Brain microvascular endothelial cell (primary cell): ENCODE measurements at regions not wholly inside any gene's neighbourhood (a gene's known extent, or its start where the extent isn't known, plus 50 kb on each side); places are given as distances from the start of the nearest gene placed in this dataset.
"Not testable (repeated sequence)": the region's sequence is repeated elsewhere in the genome, so short reads cannot be mapped to it uniquely, and the experiment has no call there.

Experiments used
- DNase-seq: peaks from one replicate; pipeline ENCODE4 v3.0.0-alpha.2; 2020
- H3K27ac ChIP-seq: fragments of 250-450 bp; sonication (Bioruptor Pico); 2 replicates; pipeline ENCODE4 v1.5.1; 2020; ENCODE audit warnings: mild to moderate bottlenecking, moderate library complexity
- H3K27me3 ChIP-seq: fragments of 250-450 bp; sonication (Bioruptor Pico); replicated peaks from 2 replicates; pipeline ENCODE4 v1.5.1; 2020; ENCODE audit warnings: mild to moderate bottlenecking
- H3K36me3 ChIP-seq: fragments of 250-450 bp; sonication (Bioruptor Pico); replicated peaks from 2 replicates; pipeline ENCODE4 v1.5.1; 2020; ENCODE audit warnings: mild to moderate bottlenecking
- H3K4me3 ChIP-seq: 2 replicates; pipeline ENCODE4 v1.5.1; 2011; ENCODE audit warnings: low read depth, mild to moderate bottlenecking, control low read depth, low read length, moderate library complexity
- in situ Hi-C: cut with HindIII; loops from 2 replicates; pipeline ENCODE4 v1.10.0; 2017; ENCODE audit warnings: low sequenced_read_pairs, low pct_ligation_motif_present
- TF ChIP-seq, protein P1 (sequence below): IDR thresholded peaks from 2 replicates; pipeline ENCODE4 v1.5.1; 2011; ENCODE audit warnings: low read depth, mild to moderate bottlenecking, moderate library complexity, low read length, control low read depth, inconsistent platforms; ENCODE audit errors: missing control alignments

DNA sequence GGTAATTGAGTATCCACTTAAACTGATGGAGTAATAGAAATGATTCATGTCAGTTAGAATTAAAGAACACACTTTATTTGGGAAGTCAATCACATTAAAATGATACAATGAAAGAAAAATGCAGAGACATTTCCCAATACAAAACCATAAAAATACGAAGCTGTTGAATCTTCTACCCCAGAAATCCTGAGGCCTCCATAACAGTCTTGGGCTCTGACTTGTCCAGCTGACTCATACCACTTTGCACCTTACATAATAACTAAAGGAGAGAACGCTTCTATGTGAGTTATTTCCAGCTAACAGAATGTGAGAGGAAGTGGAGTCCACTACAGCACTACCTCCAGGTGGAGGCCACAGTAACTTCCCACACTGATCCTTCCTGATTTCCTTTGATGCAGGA lies 305.0 kb downstream of the MRPS30 start:
- TF ChIP-seq, protein P1, sequence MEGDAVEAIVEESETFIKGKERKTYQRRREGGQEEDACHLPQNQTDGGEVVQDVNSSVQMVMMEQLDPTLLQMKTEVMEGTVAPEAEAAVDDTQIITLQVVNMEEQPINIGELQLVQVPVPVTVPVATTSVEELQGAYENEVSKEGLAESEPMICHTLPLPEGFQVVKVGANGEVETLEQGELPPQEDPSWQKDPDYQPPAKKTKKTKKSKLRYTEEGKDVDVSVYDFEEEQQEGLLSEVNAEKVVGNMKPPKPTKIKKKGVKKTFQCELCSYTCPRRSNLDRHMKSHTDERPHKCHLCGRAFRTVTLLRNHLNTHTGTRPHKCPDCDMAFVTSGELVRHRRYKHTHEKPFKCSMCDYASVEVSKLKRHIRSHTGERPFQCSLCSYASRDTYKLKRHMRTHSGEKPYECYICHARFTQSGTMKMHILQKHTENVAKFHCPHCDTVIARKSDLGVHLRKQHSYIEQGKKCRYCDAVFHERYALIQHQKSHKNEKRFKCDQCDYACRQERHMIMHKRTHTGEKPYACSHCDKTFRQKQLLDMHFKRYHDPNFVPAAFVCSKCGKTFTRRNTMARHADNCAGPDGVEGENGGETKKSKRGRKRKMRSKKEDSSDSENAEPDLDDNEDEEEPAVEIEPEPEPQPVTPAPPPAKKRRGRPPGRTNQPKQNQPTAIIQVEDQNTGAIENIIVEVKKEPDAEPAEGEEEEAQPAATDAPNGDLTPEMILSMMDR, result no peak
- Histone ChIP-seq H3K4me3 (no peak overlapping the region), H3K27me3 (no peaks in the 10 kb centered on the region), H3K27ac (no peak overlapping the region), H3K36me3 (no peaks in the 10 kb centered on the region)
- no peak for DNase-seq
- in situ Hi-C loops, result no loop called here

DNA sequence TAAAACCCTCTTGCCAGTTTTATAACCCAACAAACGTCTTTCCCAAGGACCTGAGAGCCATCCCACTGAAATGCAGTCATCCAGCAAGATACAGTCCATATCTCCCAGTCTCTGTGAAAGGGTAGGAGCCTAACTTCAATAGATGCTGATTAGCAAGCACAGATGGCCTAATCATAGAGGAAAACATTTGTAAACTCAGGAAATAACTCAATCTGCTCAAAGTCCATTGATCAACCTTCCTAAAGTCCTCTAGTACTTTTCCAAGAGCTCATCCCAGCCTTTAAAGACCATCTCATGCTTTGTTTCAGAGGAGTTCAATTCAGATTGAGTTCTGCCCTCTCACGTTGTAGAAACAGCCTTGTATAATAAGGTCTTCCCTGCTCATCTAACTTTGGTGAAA lies 324.2 kb downstream of the MRPS30 start:
- in situ Hi-C loops, result no loop called here
- no peak overlapping the region for H3K27ac ChIP-seq
- no peaks in the 10 kb centered on the region for H3K27me3 ChIP-seq
- H3K36me3 ChIP-seq, result no peaks in the 10 kb centered on the region
- TF ChIP-seq, protein P1, result no peak
- no peak for DNase-seq
- no peak overlapping the region for H3K4me3 ChIP-seq

DNA sequence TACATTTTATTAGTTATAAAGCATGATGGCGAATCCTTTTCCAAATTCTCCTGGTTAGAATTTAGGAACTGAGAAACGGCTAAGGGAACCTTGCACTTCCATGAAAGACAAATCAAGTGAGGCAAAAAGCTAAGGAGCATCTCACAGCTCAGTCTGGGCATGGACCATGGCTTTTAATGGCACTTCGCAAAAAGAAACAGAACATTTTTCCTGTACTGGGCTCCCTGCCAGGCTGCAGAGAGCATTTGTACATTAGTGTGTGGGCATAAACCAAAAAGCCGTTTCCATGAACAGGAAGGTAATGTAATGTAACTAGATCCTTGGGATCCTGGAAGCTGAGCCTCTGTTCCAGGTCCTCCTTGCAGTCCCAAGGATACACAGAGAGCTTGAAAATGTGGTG lies 354.2 kb downstream of the MRPS30 start:
- no peak for DNase-seq
- TF ChIP-seq, protein P1, result no peak
- no peak overlapping the region for H3K27ac ChIP-seq
- H3K4me3 ChIP-seq, result no peak overlapping the region
- no peaks in the 10 kb centered on the region for H3K36me3 ChIP-seq
- no peaks in the 10 kb centered on the region for H3K27me3 ChIP-seq
- in situ Hi-C loops, result no loop called here

DNA sequence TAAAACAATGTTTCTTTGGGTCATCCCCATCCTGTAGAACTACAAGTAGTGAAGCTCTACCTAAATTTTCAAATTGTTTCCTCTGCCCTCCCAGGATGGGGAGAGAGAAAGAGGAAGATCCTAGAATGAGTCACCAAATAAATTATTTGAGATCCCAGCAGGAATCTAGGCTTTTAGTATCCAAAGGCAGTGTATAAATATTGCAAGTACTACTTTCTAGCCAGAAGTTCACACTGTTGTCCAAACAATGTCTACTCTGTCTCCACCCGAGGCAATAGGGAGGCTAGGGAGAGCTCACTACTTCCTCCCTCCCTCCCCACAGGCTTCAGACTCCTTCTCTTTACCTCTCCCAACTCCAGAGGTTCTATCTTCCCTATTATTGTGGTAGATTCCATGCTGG lies 362.8 kb downstream of the MRPS30 start:
- H3K27me3 ChIP-seq, result no peaks in the 10 kb centered on the region
- H3K27ac ChIP-seq, result no peak overlapping the region
- H3K36me3 ChIP-seq, result no peaks in the 10 kb centered on the region
- no peak for DNase-seq
- H3K4me3 ChIP-seq, result no peak overlapping the region
- TF ChIP-seq, protein P1, result no peak
- in situ Hi-C loops, result no loop called here

DNA sequence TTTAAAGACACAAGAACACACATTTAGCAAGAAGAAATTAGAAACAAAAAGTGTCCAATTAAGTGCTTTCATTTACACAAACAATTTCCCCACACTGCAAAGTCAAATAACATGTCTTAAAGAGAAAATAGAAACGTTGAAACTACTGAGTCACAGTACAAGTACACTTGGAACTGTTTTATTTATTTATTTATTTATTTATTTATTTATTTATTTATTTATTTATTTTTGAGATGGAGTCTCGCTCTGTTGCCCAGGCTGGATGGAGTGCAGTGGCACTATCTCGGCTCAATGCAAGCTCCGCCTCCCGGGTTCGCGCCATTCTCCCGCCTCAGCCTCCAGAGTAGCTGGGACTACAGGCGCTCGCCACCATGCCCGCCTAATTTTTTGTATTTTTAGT lies 363.9 kb downstream of the MRPS30 start:
- in situ Hi-C loops, H3K27ac ChIP-seq, H3K36me3 ChIP-seq, DNase-seq, H3K27me3 ChIP-seq, H3K4me3 ChIP-seq: not testable (repeated sequence)

DNA sequence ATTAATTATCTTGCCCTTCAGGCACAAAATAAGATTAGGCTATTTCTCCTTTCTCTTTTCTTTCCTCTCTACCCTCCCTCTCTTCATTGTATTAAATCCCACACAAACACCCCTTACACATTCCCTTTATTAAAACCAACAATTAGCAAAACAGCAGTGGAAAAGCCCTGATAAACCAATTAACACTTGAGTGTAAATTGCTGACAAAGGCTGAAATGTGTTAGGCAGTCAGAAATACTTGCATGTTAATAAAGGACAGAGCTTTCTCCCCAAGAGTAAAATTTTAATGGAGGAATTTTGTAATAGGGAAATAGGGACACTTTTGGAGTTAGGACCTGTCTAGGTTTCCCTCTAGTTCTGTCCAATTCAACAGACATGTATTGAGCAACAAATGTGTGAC lies 370.9 kb downstream of the MRPS30 start:
- no peaks in the 10 kb centered on the region for H3K27me3 ChIP-seq
- H3K4me3 ChIP-seq, result no peak overlapping the region
- in situ Hi-C loops, result no loop called here
- TF ChIP-seq, protein P1, result no peak
- DNase-seq, result no peak
- H3K36me3 ChIP-seq, result no peaks in the 10 kb centered on the region
- H3K27ac ChIP-seq, result no peak overlapping the region
